HG02973 (cell line): ENCODE measurements at regions not wholly inside any gene's neighbourhood (a gene's known extent, or its start where the extent isn't known, plus 50 kb on each side); places are given as distances from the start of the nearest gene placed in this dataset.

Source experiments
- ATAC-seq: cut with Tn5 transposase; IDR thresholded peaks from one replicate; pipeline ENCODE4 v1.9.1; 2021; ENCODE audit warnings: moderate library complexity; ENCODE audit not compliant: unreplicated experiment

- ATAC-seq = no peak
Measured at GRCh38 chr5:92390657-92391056, 1007.5 kb upstream of the ARRDC3 start.

- no peak for ATAC-seq
Measured at GRCh38 chr5:92380069-92380770, 997.1 kb upstream of the ARRDC3 start.

GRCh38 chr5:92378966-92379611 lies 996.0 kb upstream of the ARRDC3 start:
- no peak for ATAC-seq

- ATAC-seq = no peak
Measured at GRCh38 chr5:92374859-92375258, 991.7 kb upstream of the ARRDC3 start.

- ATAC-seq = no peak
Measured at GRCh38 chr5:92372766-92373165, 989.6 kb upstream of the ARRDC3 start.

GRCh38 chr5:92371889-92372235 lies 988.7 kb upstream of the ARRDC3 start:
- no peak for ATAC-seq

GRCh38 chr5:92371171-92371888 lies 988.2 kb upstream of the ARRDC3 start:
- ATAC-seq = no peak

- ATAC-seq = no peak
Measured at GRCh38 chr5:92370032-92370431, 986.9 kb upstream of the ARRDC3 start.

GRCh38 chr5:92369587-92369986 lies 986.5 kb upstream of the ARRDC3 start:
- no peak for ATAC-seq

- ATAC-seq = no peak
Measured at GRCh38 chr5:92364986-92365550, 982.0 kb upstream of the ARRDC3 start.

GRCh38 chr5:92353107-92354030 lies 970.3 kb upstream of the ARRDC3 start:
- ATAC-seq = no peak

- ATAC-seq = no peak
Measured at GRCh38 chr5:92337772-92338234, 954.7 kb upstream of the ARRDC3 start.

- no peak for ATAC-seq
Measured at GRCh38 chr5:92332039-92332438, 948.9 kb upstream of the ARRDC3 start.

- no peak for ATAC-seq
Measured at GRCh38 chr5:92330365-92330764, 947.2 kb upstream of the ARRDC3 start.

GRCh38 chr5:92329759-92330158 lies 946.6 kb upstream of the ARRDC3 start:
- ATAC-seq = no peak

GRCh38 chr5:92328584-92329259 lies 945.6 kb upstream of the ARRDC3 start:
- no peak for ATAC-seq

- ATAC-seq = no peak
Measured at GRCh38 chr5:92320446-92320845, 937.3 kb upstream of the ARRDC3 start.

GRCh38 chr5:92313385-92313784 lies 930.3 kb upstream of the ARRDC3 start:
- ATAC-seq = no peak

GRCh38 chr5:92309336-92309991 lies 926.3 kb upstream of the ARRDC3 start:
- no peak for ATAC-seq

- ATAC-seq = no peak
Measured at GRCh38 chr5:92308679-92309078, 925.6 kb upstream of the ARRDC3 start.
